A673 (cell line): ENCODE measurements at regions not wholly inside any gene's neighbourhood (a gene's known extent, or its start where the extent isn't known, plus 50 kb on each side); places are given as distances from the start of the nearest gene placed in this dataset.

Source experiments
- BruUV-seq: library from RNA; stranded (reverse); fragments of 400-500 nt; replicated peaks from 2 replicates; lab custom pipeline; 2021; lab: Mats Ljungman, UMichigan
- CTCF ChIA-PET: fragments of 300-600 bp; sonication (Branson Sonifier 250); formaldehyde crosslinking; loops from one replicate; lab custom pipeline; 2022; ENCODE audit warnings: antibody characterized with exemption; lab: Charles Lee
- POLR2A ChIA-PET: fragments of 300-600 bp; sonication (Branson Sonifier 250); formaldehyde crosslinking; loops from one replicate; lab custom pipeline; 2022; ENCODE audit warnings: antibody characterized with exemption; ENCODE audit not compliant: low non-redundant PET; lab: Charles Lee
- DNase-seq: peaks from one replicate; pipeline ENCODE4 v3.0.0-alpha.2; 2015; ENCODE audit warnings: low spot score
- H3K27ac ChIP-seq: fragments of 200-600 bp; sonication (generic); 2 replicates; pipeline ENCODE4 v1.5.1; 2016; ENCODE audit warnings: mixed run types, low read depth, mild to moderate bottlenecking, mixed read lengths, antibody characterized with exemption, low read length; ENCODE audit not compliant: poor library complexity, severe bottlenecking
- H3K27me3 ChIP-seq: fragments of 200-600 bp; sonication (generic); replicated peaks from 2 replicates; pipeline ENCODE4 v1.6.1; 2017; ENCODE audit warnings: mixed run types, low read depth, mild to moderate bottlenecking, mixed read lengths, antibody characterized with exemption, low read length; ENCODE audit not compliant: insufficient read depth, poor library complexity
- H3K36me3 ChIP-seq: fragments of 200-600 bp; sonication (generic); 2 replicates; pipeline ENCODE4 v1.6.1; 2016; ENCODE audit warnings: mixed run types, mild to moderate bottlenecking, mixed read lengths, antibody characterized with exemption, low read length; ENCODE audit not compliant: insufficient read depth, poor library complexity, severe bottlenecking
- H3K4me1 ChIP-seq: fragments of 200-600 bp; sonication (generic); 2 replicates; pipeline ENCODE4 v1.6.1; 2017; ENCODE audit warnings: mixed run types, mild to moderate bottlenecking, mixed read lengths, antibody characterized with exemption, low read length; ENCODE audit not compliant: insufficient read depth, poor library complexity, severe bottlenecking
- H3K4me3 ChIP-seq: fragments of 200-600 bp; sonication (generic); 2 replicates; pipeline ENCODE4 v1.5.1; 2016; ENCODE audit warnings: low read depth, mixed run types, mild to moderate bottlenecking, mixed read lengths, low read length; ENCODE audit not compliant: poor library complexity, severe bottlenecking
- H3K9me3 ChIP-seq: fragments of 200-600 bp; sonication (generic); 2 replicates; pipeline ENCODE4 v1.6.1; 2016; ENCODE audit warnings: mixed run types, low read depth, mild to moderate bottlenecking, mixed read lengths, antibody characterized with exemption, low read length; ENCODE audit not compliant: poor library complexity, severe bottlenecking
- CTCF ChIP-seq: fragments of 300-800, 200-600 bp; sonication (generic); conservative IDR thresholded peaks from 2 replicates; pipeline ENCODE4 v1.5.1; 2017; ENCODE audit warnings: low read depth, mild to moderate bottlenecking, antibody characterized with exemption, low read length, moderate library complexity, mixed read lengths
- EZH2 ChIP-seq: fragments of 200-600 bp; sonication (generic); IDR thresholded peaks from 2 replicates; pipeline ENCODE4 v1.6.1; 2017; ENCODE audit warnings: borderline replicate concordance, low read depth, mild to moderate bottlenecking, mixed read lengths, antibody characterized with exemption, low read length; ENCODE audit not compliant: poor library complexity, severe bottlenecking
- intact Hi-C: fragments of 100-400 bp; cut with micrococcal nuclease; formaldehyde crosslinking; loops from one replicate; pipeline ENCODE4 v1.10.0; 2022; ENCODE audit not compliant: unreplicated experiment

GRCh38 chr9:74355107-74355506 is 142.0 kb upstream of the RORB start:
- H3K27me3 ChIP-seq = no peaks in the 10 kb centered on the region
- ChIA-PET POLR2A (no interaction called here), CTCF (no interaction called here)
- no peak overlapping the region for H3K27ac ChIP-seq
- no peak overlapping the region for H3K4me3 ChIP-seq
- H3K36me3 ChIP-seq = no peaks in the 10 kb centered on the region
- TF ChIP-seq CTCF (no peak), EZH2 (no peak)
- H3K9me3 ChIP-seq = no peaks in the 10 kb centered on the region
- no TSS peak for BruUV-seq
- DNase-seq = no peak
- intact Hi-C loops = no loop called here
- H3K4me1 ChIP-seq = no peaks in the 10 kb centered on the region

GRCh38 chr9:74357577-74357976 is 139.6 kb upstream of the RORB start:
- H3K4me1 ChIP-seq = no peaks in the 10 kb centered on the region
- ChIA-PET CTCF (no interaction called here), POLR2A (no interaction called here)
- H3K9me3 ChIP-seq = no peaks in the 10 kb centered on the region
- no peaks in the 10 kb centered on the region for H3K36me3 ChIP-seq
- TF ChIP-seq EZH2 (no peak), CTCF (no peak)
- H3K4me3 ChIP-seq = no peak overlapping the region
- intact Hi-C loops = no loop called here
- no peak overlapping the region for H3K27ac ChIP-seq
- H3K27me3 ChIP-seq = no peaks in the 10 kb centered on the region
- BruUV-seq = no TSS peak
- DNase-seq = no peak

GRCh38 chr9:74358959-74359358 is 138.2 kb upstream of the RORB start:
- Histone ChIP-seq H3K4me1 (no peaks in the 10 kb centered on the region), H3K9me3 (no peaks in the 10 kb centered on the region), H3K4me3 (no peak overlapping the region), H3K27me3 (no peaks in the 10 kb centered on the region), H3K36me3 (no peaks in the 10 kb centered on the region), H3K27ac (no peak overlapping the region)
- ChIA-PET POLR2A (no interaction called here), CTCF (no interaction called here)
- intact Hi-C loops = no loop called here
- DNase-seq = no peak
- BruUV-seq = no TSS peak
- no peak for TF ChIP-seq CTCF
- TF ChIP-seq EZH2 = no peak
